Kidney capillary endothelial cell (primary cell): ENCODE measurements at regions not wholly inside any gene's neighbourhood (a gene's known extent, or its start where the extent isn't known, plus 50 kb on each side); places are given as distances from the start of the nearest gene placed in this dataset.
"Not testable (repeated sequence)": the region's sequence is repeated elsewhere in the genome, so short reads cannot be mapped to it uniquely, and the experiment has no call there.

ENCODE experiments used
- DNase-seq: peaks from one replicate; pipeline ENCODE4 v3.0.0-alpha.2; 2018; ENCODE audit warnings: low spot score

GRCh38 chr1:30249446-30250337 is 473.7 kb downstream of the MATN1 start:
- DNase-seq = no peak

GRCh38 chr1:30248774-30249173 is 474.6 kb downstream of the MATN1 start:
- DNase-seq = no peak

- no peak for DNase-seq
These were observed 475.0 kb downstream of the MATN1 start for GRCh38 chr1:30248373-30248772.

- DNase-seq = no peak
These were observed 478.6 kb downstream of the MATN1 start for GRCh38 chr1:30244801-30245200.

GRCh38 chr1:30242722-30243457 is 480.5 kb downstream of the MATN1 start:
- DNase-seq = no peak

- no peak for DNase-seq
These were observed 481.2 kb downstream of the MATN1 start for GRCh38 chr1:30242168-30242567.

- no peak for DNase-seq
These were observed 481.7 kb downstream of the MATN1 start for GRCh38 chr1:30241681-30242080.

GRCh38 chr1:30234091-30234490 is 489.3 kb downstream of the MATN1 start:
- DNase-seq = no peak

GRCh38 chr1:30232288-30232899 is 491.0 kb downstream of the MATN1 start:
- DNase-seq = no peak

GRCh38 chr1:30229960-30230359 is 493.4 kb downstream of the MATN1 start:
- DNase-seq = no peak

- no peak for DNase-seq
These were observed 493.8 kb downstream of the MATN1 start for GRCh38 chr1:30229557-30229956.

GRCh38 chr1:30226648-30227047 is 496.7 kb downstream of the MATN1 start:
- no peak for DNase-seq

- no peak for DNase-seq
These were observed 498.0 kb downstream of the MATN1 start for GRCh38 chr1:30225357-30225756.

- DNase-seq = no peak
These were observed 503.7 kb downstream of the MATN1 start for GRCh38 chr1:30219675-30220074.

GRCh38 chr1:30218438-30218837 is 504.9 kb downstream of the MATN1 start:
- DNase-seq = no peak

GRCh38 chr1:30216602-30217001 is 506.8 kb downstream of the MATN1 start:
- DNase-seq = no peak

- no peak for DNase-seq
These were observed 509.4 kb downstream of the MATN1 start for GRCh38 chr1:30213936-30214335.

GRCh38 chr1:30207962-30208361 is 515.4 kb downstream of the MATN1 start:
- not testable (repeated sequence) for DNase-seq

GRCh38 chr1:30206631-30207030 is 516.8 kb downstream of the MATN1 start:
- DNase-seq = not testable (repeated sequence)

GRCh38 chr1:30204916-30205315 is 518.5 kb downstream of the MATN1 start:
- not testable (repeated sequence) for DNase-seq

GRCh38 chr1:30201015-30201414 is 522.4 kb downstream of the MATN1 start:
- DNase-seq = no peak

GRCh38 chr1:30200161-30200560 is 523.2 kb downstream of the MATN1 start:
- no peak for DNase-seq

GRCh38 chr1:30199563-30199962 is 523.8 kb downstream of the MATN1 start:
- DNase-seq = no peak
